ENCODE measurements at regions not wholly inside any gene's neighbourhood (a gene's known extent, or its start where the extent isn't known, plus 50 kb on each side); places are given as distances from the start of the nearest gene placed in this dataset.

- Histone ChIP-seq H3K4me1 (no peaks in the 10 kb centered on the region), H3K4me3 (no peak overlapping the region), H4K20me1 (ENCODE audit: low read depth) (no peaks in the 10 kb centered on the region), H3K79me2 (ENCODE audit: low read depth) (no peaks in the 10 kb centered on the region), H3K9ac (no peak overlapping the region), H3K36me3 (no peaks in the 10 kb centered on the region), H2AFZ (replicated peaks) (no peak overlapping the region), H3K4me2 (no peak overlapping the region), H3F3A (ENCODE audit: low read depth) (no peaks in the 10 kb centered on the region), H3K9me3 (ENCODE audit: low read depth) (no peaks in the 10 kb centered on the region), H3K27ac (no peak overlapping the region), H3K27me3 (no peaks in the 10 kb centered on the region)
- Mint-ChIP-seq H3K9me3 (peaks cover 3% of the 10 kb centered on the region), H3K27me3 (ENCODE audit: insufficient read depth, low read depth) (peaks cover 2% of the 10 kb centered on the region), H3K4me1 (no peaks in the 10 kb centered on the region), H3K27ac (no peak overlapping the region), H3K36me3 (no peaks in the 10 kb centered on the region), H3K4me3 (no peak overlapping the region)
- TF ChIP-seq EZH2phosphoT487 (IDR thresholded peaks at IDR 0.05) (no peak), EZH2 (IDR thresholded peaks at IDR 0.05) (no peak), CTCF (IDR thresholded peaks at IDR 0.05) (no peak)
- DNase-seq (ENCODE audit: low spot score), result no peak
Observed at GRCh38 chr13:84994582-84994981, 804.6 kb downstream of the SLITRK6 start.

GRCh38 chr13:84985860-84986259 is 813.4 kb downstream of the SLITRK6 start:
- Mint-ChIP-seq H3K9me3 (peaks cover 4% of the 10 kb centered on the region), H3K36me3 (no peaks in the 10 kb centered on the region), H3K4me1 (no peaks in the 10 kb centered on the region), H3K27ac (no peak overlapping the region), H3K27me3 (ENCODE audit: insufficient read depth, low read depth) (no peaks in the 10 kb centered on the region), H3K4me3 (no peak overlapping the region)
- no peak overlapping the region for H2AFZ ChIP-seq (replicated peaks)
- no peaks in the 10 kb centered on the region for H3K36me3 ChIP-seq
- H3K9ac ChIP-seq, result no peak overlapping the region
- H4K20me1 ChIP-seq (ENCODE audit: low read depth), result no peaks in the 10 kb centered on the region
- H3K27ac ChIP-seq, result no peak overlapping the region
- no peaks in the 10 kb centered on the region for H3K9me3 ChIP-seq (ENCODE audit: low read depth)
- H3K4me3 ChIP-seq, result no peak overlapping the region
- no peaks in the 10 kb centered on the region for H3K27me3 ChIP-seq
- H3K4me1 ChIP-seq, result no peaks in the 10 kb centered on the region
- H3F3A ChIP-seq (ENCODE audit: low read depth), result no peaks in the 10 kb centered on the region
- H3K4me2 ChIP-seq, result no peak overlapping the region
- H3K79me2 ChIP-seq (ENCODE audit: low read depth), result no peaks in the 10 kb centered on the region
- no peak for TF ChIP-seq CTCF (IDR thresholded peaks at IDR 0.05)
- no peak for TF ChIP-seq EZH2phosphoT487 (IDR thresholded peaks at IDR 0.05)
- no peak for TF ChIP-seq EZH2 (IDR thresholded peaks at IDR 0.05)
- DNase-seq (ENCODE audit: low spot score), result no peak

GRCh38 chr13:84983321-84983720 is 815.9 kb downstream of the SLITRK6 start:
- no peaks in the 10 kb centered on the region for H3K9me3 ChIP-seq (ENCODE audit: low read depth)
- Mint-ChIP-seq H3K4me3 (no peak overlapping the region), H3K27me3 (ENCODE audit: insufficient read depth, low read depth) (no peaks in the 10 kb centered on the region), H3K27ac (no peak overlapping the region), H3K36me3 (no peaks in the 10 kb centered on the region), H3K9me3 (no peaks in the 10 kb centered on the region), H3K4me1 (no peaks in the 10 kb centered on the region)
- H3K79me2 ChIP-seq (ENCODE audit: low read depth), result no peaks in the 10 kb centered on the region
- no peaks in the 10 kb centered on the region for H3F3A ChIP-seq (ENCODE audit: low read depth)
- no peaks in the 10 kb centered on the region for H3K36me3 ChIP-seq
- H3K4me3 ChIP-seq, result no peak overlapping the region
- H3K27ac ChIP-seq, result no peak overlapping the region
- H4K20me1 ChIP-seq (ENCODE audit: low read depth), result no peaks in the 10 kb centered on the region
- H3K4me1 ChIP-seq, result no peaks in the 10 kb centered on the region
- H3K9ac ChIP-seq, result no peak overlapping the region
- no peak for DNase-seq (ENCODE audit: low spot score)
- no peak overlapping the region for H3K4me2 ChIP-seq
- TF ChIP-seq EZH2phosphoT487 (IDR thresholded peaks at IDR 0.05) (no peak), EZH2 (IDR thresholded peaks at IDR 0.05) (no peak), CTCF (IDR thresholded peaks at IDR 0.05) (peak; percentile 21)
- H2AFZ ChIP-seq (replicated peaks), result peak overlapping the region; percentile 67
- H3K27me3 ChIP-seq, result no peaks in the 10 kb centered on the region
